ENCODE measurements at regions not wholly inside any gene's neighbourhood (a gene's known extent, or its start where the extent isn't known, plus 50 kb on each side); places are given as distances from the start of the nearest gene placed in this dataset.
A peak's percentile ranks its signal among the peaks of the same experiment; 100 is the strongest.

DNA sequence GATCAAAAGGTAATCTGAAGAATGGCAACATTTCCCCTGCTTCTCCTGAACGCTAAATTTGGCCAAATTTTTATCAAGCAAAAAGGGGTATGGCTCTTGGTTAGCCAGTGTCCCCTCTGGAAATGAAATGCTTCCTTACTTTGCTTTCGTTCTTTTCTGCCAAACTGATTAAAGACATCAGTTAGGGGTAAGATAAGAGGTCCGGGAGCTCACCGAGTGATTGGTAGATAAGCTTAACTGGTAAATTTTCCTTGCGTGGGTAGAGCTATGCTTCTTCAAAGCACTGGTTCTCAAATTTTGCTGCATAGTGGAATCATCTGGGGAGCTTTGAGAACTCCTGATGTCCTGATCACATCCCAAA, 62.7 kb upstream of the MAPRE2 start:
- no peak for DNase-seq (ENCODE audit: low spot score)

DNA sequence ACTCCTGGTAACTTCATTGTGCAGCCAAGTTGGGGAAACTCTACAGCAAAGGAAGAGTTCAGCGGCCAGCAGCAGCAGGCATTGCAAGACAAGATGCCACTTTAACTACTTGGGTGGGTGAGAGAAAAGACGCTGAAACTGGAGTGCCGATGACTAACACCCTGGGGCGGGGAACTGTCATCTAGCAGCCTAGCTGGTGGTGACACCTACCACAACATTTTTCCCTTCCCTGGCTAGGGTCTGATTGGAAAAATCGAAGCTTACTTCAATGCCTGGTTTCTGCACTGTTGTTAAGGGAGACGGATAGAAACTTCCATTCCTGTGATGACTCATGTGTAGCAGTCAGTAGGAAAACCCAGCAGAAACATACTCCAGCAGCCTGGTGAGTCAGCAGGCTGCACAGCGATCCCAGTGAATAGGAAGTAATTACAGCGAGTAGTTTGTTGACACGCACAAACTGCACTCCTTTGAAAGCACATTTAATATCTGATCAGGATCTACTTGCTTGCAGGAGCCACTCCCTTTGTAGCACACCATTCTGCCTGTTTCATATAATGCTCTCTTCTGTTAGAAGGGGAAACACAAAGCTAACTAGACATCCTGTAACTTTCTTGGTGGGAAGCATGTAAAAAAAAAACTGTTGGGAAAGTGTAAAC, 62.1 kb upstream of the MAPRE2 start:
- peak; percentile 72 for DNase-seq (ENCODE audit: low spot score)

DNA sequence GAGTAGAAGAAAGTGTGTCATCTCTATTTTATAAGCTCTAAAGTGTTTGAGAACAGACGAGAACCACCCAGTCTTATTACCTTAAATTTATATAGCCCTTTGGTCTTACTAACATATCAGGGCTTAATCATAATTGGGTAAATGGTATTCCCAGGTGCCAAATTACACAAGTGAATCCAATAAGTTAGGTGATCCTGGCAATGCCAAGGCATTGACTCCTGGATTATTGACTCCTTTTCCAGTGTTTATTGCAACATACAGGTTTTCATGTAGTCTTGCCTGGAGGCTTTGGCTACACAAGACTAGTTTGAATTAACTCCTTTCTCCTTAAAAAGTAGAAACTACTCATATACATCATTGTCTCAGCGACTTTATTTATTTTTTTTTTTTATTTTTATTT, 59.7 kb upstream of the MAPRE2 start:
- no peak for DNase-seq (ENCODE audit: low spot score)

DNA sequence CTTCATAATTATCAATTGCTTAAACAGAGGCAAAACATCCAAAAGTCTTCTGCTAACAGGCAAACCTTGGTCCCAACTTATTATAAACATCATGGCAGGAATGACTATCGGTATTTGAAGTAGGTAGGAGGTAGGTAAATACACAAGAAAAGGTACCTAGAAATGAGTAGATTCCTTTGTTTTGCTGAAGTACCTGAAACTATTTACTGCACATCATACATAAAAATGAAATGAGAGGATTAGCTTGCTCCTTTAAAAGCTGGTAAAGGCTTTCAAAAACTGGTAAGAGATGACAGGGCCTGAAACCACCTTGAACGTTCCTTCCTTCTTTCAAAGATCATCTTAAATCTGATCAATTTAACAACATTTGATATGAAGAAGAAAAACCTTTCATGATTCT, 55.2 kb upstream of the MAPRE2 start:
- no peak for DNase-seq (ENCODE audit: low spot score)

DNA sequence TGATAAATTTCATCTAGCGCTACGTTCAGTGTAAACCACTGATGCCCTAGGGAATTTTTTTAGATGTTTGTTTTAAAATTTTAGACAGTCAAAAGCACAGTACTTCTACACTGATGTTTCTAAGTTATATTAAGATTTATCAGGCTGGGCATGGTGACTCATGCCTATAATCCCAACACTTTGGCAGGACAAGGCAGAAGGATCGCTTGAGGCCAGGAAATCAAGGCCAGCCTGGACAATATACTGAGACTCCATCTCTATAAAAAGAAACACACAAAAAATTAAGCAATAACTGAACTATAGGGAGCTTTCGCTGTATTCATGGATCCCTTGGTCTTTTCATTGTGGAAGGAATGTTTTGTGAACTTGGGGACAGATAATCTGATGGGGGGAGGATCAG, 50.6 kb upstream of the MAPRE2 start:
- no peak for DNase-seq (ENCODE audit: low spot score)

DNA sequence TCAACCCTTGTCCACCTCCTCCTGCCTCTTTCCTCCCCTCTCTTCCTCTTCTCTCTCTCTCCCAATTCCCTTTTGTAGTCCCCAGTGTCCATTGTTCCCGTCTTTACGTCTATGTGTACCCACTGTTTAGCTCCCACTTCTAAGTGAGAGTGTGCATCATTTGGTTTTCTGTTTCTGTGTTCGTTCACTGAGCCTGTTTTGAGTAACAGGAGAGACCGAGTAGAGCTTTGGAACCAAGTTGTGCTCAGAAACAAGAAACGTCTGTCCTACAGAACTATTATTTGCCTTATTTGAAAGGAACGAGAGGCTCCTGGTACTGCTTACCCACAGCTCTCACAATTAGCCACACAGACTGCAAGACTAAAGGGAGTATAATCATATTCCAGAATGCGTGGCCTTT, 50.1 kb upstream of the MAPRE2 start:
- DNase-seq (ENCODE audit: low spot score), result no peak
